HepG2 (cell line): ENCODE measurements at regions not wholly inside any gene's neighbourhood (a gene's known extent, or its start where the extent isn't known, plus 50 kb on each side); places are given as distances from the start of the nearest gene placed in this dataset.

Experiments
- ATAC-seq: fragments of 200-7000 bp; cut with Tn5 transposase; 3 replicates; pipeline ENCODE4 v1.9.1; 2020; ENCODE audit warnings: mild to moderate bottlenecking, moderate library complexity
- BruUV-seq: library from RNA; stranded (reverse); fragments of 400-500 nt; replicated peaks from 2 replicates; lab custom pipeline; 2021; lab: Mats Ljungman, UMichigan
- CTCF ChIA-PET: fragments of 300-600 bp; formaldehyde crosslinking; extraction: SDS; loops from one replicate; lab custom pipeline; 2021; ENCODE audit warnings: low total read pairs, inconsistent platforms, low intra/inter-chr PET ratio; lab: Yijun Ruan, JAX
- POLR2A ChIA-PET: fragments of 350-600 bp; sonication (Branson Sonifier 250); formaldehyde crosslinking; loops from one replicate; lab custom pipeline; 2020; ENCODE audit warnings: antibody characterized with exemption, inconsistent platforms; lab: Yijun Ruan, JAX
- DNase-seq: peaks from one replicate; pipeline ENCODE4 v3.0.0-alpha.2; 2015; ENCODE audit warnings: low spot score
- FAIRE-seq: peaks from 3 replicates; lab custom pipeline; 2011; peaks lifted over from hg19 to GRCh38; lab: Jason Lieb, UNC
- H2AFZ ChIP-seq: one replicate; pipeline ENCODE4 v1.6.1; 2011; ENCODE audit warnings: low read length, inconsistent platforms
- H3K27ac ChIP-seq: fragments of 300-600 bp; 3 replicates; pipeline ENCODE4 v1.8.0; 2011; ENCODE audit warnings: mixed run types, mild to moderate bottlenecking, mixed read lengths, low read length, inconsistent platforms; ENCODE audit not compliant: insufficient read depth; ENCODE audit errors: extremely low read length
- H3K27me3 ChIP-seq, 2 experiments: fragments of 200-600 bp in 1 of 2; 2 replicates in 1 of 2; 3 replicates in 1 of 2; pipeline versions ENCODE4 v1.6.0 to v1.8.0; 2011; ENCODE audit warnings: low read length in 2 of 2, mild to moderate bottlenecking in 2 of 2, moderate library complexity in 2 of 2, inconsistent platforms in 1 of 2; ENCODE audit not compliant: insufficient read depth in 2 of 2, control insufficient read depth in 1 of 2
- H3K36me3 ChIP-seq, 2 experiments: fragments of 200-600 bp in 1 of 2; replicated peaks in 1 of 2; 2 replicates in 1 of 2; 3 replicates in 1 of 2; pipeline versions ENCODE4 v1.5.1 to v1.8.0; 2011; ENCODE audit warnings: low read length in 2 of 2, inconsistent platforms in 1 of 2; ENCODE audit not compliant: insufficient read depth in 2 of 2, control insufficient read depth in 1 of 2
- H3K4me1 ChIP-seq: 2 replicates; pipeline ENCODE4 v1.5.1; 2012; ENCODE audit warnings: low read length, inconsistent platforms; ENCODE audit not compliant: insufficient read depth
- H3K4me2 ChIP-seq: 2 replicates; pipeline ENCODE4 v1.6.0; 2011; ENCODE audit warnings: low read depth, low read length, inconsistent platforms
- H3K4me3 ChIP-seq, 3 experiments: fragments of 200-600 bp in 1 of 3; sonication (generic), shearing (Covaris generic) in 1 of 3; replicated peaks in 1 of 3; 2 replicates each; pipeline ENCODE4 v1.5.1; 2011 to 2016; ENCODE audit warnings: low read length in 3 of 3, inconsistent platforms in 2 of 3, low read depth in 2 of 3, mild to moderate bottlenecking in 2 of 3, control low read depth in 1 of 3, mixed read lengths in 1 of 3; ENCODE audit not compliant: insufficient read depth in 1 of 3
- H3K79me2 ChIP-seq: one replicate; pipeline ENCODE4 v1.6.1; 2011; ENCODE audit warnings: low read length, inconsistent platforms; ENCODE audit not compliant: insufficient read depth
- H3K9ac ChIP-seq: 2 replicates; pipeline ENCODE4 v1.6.0; 2011; ENCODE audit warnings: mild to moderate bottlenecking, low read depth, low read length, inconsistent platforms; ENCODE audit not compliant: insufficient read depth
- H3K9me3 ChIP-seq: 2 replicates; pipeline ENCODE4 v1.5.1; 2012; ENCODE audit warnings: mild to moderate bottlenecking, low read length
- H4K20me1 ChIP-seq: 2 replicates; pipeline ENCODE4 v1.6.0; 2011; ENCODE audit warnings: inconsistent platforms, mild to moderate bottlenecking, low read length, moderate library complexity; ENCODE audit not compliant: insufficient read depth
- GATA4 ChIP-seq: sonication (generic); IDR thresholded peaks from 2 replicates; pipeline ENCODE4 v1.6.1; 2016; ENCODE audit warnings: antibody characterized with exemption, low read depth, borderline replicate concordance
- GATAD1 ChIP-seq: IDR thresholded peaks from 2 replicates; pipeline ENCODE4 v1.6.1; 2016; ENCODE audit warnings: missing genetic modification reagents, missing compliant biosample characterization
- JDP2 ChIP-seq: sonication (generic); formaldehyde crosslinking; IDR thresholded peaks from 2 replicates; pipeline ENCODE4 v1.8.1; 2022; ENCODE audit warnings: missing genetic modification reagents, borderline replicate concordance
- KAT2B ChIP-seq: fragments of 150-350 bp; IDR thresholded peaks from 2 replicates; pipeline ENCODE4 v1.6.1; 2014; ENCODE audit warnings: low read depth, low read length, borderline replicate concordance
- KMT2A ChIP-seq: sonication (generic); formaldehyde crosslinking; IDR thresholded peaks from 2 replicates; pipeline ENCODE4 v1.4.0; 2020; ENCODE audit warnings: missing genetic modification reagents
- PHF20 ChIP-seq: sonication (generic); formaldehyde crosslinking; IDR thresholded peaks from 2 replicates; pipeline ENCODE4 v1.5.0; 2020; ENCODE audit warnings: mild to moderate bottlenecking, missing genetic modification reagents
- YEATS2 ChIP-seq: sonication (generic); formaldehyde crosslinking; IDR thresholded peaks from 2 replicates; pipeline ENCODE4 v1.4.0; 2020; ENCODE audit warnings: missing genetic modification reagents, borderline replicate concordance
- ZFP36L1 ChIP-seq: sonication (generic); formaldehyde crosslinking; IDR thresholded peaks from 2 replicates; pipeline ENCODE4 v1.8.0; 2022; ENCODE audit warnings: mild to moderate bottlenecking, missing genetic modification reagents, moderate library complexity
- ZFY ChIP-seq: sonication (generic); formaldehyde crosslinking; IDR thresholded peaks from 2 replicates; pipeline ENCODE4 v1.4.0; 2020; ENCODE audit warnings: missing genetic modification reagents
- WGBS: methylation state at CpG from one replicate; pipeline ENCODE4 v1.1.6; 2017; ENCODE audit warnings: low lambda C conversion rate; 5-methylcytosine and 5-hydroxymethylcytosine counted together
- in situ Hi-C: cut with HindIII; loops from 2 replicates; pipeline ENCODE4 v1.10.0; 2017; ENCODE audit warnings: low pct_unique_long_range_greater_than_20kb; ENCODE audit not compliant: extremely low pct_ligation_motif_present
- intact Hi-C: fragments of 100-400 bp; cut with micrococcal nuclease; formaldehyde crosslinking; loops from one replicate; pipeline ENCODE4 v1.10.0; 2022; ENCODE audit not compliant: unreplicated experiment
- TF ChIP-seq, protein P1 (sequence below): sonication (generic); formaldehyde crosslinking; IDR thresholded peaks from 2 replicates; pipeline ENCODE4 v1.4.0; 2020; ENCODE audit warnings: mild to moderate bottlenecking, missing genetic modification reagents
- TF ChIP-seq, protein P2 (sequence below): IDR thresholded peaks from 2 replicates; pipeline ENCODE4 v1.6.1; 2018; ENCODE audit warnings: missing genetic modification reagents
- TF ChIP-seq, protein P3 (sequence below): IDR thresholded peaks from 2 replicates; pipeline ENCODE4 v1.6.1; 2016; ENCODE audit warnings: missing genetic modification reagents, missing compliant biosample characterization

DNA sequence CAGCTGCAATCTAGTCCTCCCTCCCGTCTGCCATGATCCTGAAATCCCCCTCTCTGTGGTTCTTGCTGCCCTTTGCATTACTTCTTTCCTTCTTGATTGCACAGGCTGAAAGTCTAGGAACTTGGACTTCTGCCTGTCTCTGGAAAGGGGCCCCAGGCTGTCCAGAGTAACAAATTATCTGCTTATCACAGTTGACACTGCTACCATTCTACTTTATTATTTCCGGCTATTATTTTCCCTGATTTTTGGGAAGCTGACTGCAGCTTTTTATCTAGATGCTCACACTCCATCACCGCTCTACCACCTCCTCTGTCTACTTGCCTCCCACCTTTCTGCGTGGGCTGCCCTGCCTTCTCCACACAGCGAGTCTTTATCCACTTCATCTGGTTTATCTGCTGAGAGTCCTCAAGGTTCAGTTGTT is 202.1 kb upstream of the PLXNA2 start:
- WGBS: 41% methylated on average over 5 of the region's 5 CpGs
- Histone ChIP-seq H3K9ac (no peak overlapping the region), H3K36me3 (no peaks in the 10 kb centered on the region), H3K4me1 (no peaks in the 10 kb centered on the region), H3K27ac (no peak overlapping the region), H2AFZ (no peak overlapping the region), H3K27me3 (no peaks in the 10 kb centered on the region), H4K20me1 (no peaks in the 10 kb centered on the region), H3K9me3 (no peaks in the 10 kb centered on the region), H3K79me2 (no peaks in the 10 kb centered on the region), H3K4me3 (no peak overlapping the region), H3K4me2 (no peak overlapping the region)
- DNase-seq: no peak
- no peak for FAIRE-seq
- intact Hi-C loops: no loop called here
- no peak for TF ChIP-seq YEATS2
- BruUV-seq: no TSS peak
- CTCF ChIA-PET: no interaction called here
- POLR2A ChIA-PET: no interaction called here
- in situ Hi-C loops: no loop called here
- no peak for ATAC-seq

DNA sequence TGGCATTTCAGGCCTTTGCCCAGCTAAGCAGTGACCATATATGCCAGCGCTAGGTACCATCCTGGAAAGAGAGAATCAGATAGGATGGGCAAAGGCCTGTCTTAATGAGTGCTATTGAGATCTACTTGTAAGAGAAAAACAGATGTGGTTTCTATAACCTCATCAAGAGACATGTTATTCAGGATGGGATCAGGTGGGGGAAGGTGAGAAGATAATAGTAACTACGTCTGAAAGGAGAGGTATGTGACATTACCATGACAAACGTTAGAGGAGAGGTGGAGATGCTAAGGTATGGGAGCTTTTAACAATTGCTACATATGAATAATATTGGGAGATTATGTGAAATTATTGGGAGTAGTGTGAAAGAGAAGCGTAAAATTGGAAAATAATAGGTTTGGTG is 204.2 kb upstream of the PLXNA2 start:
- Histone ChIP-seq H3K27me3 (no peaks in the 10 kb centered on the region), H3K4me1 (no peaks in the 10 kb centered on the region), H3K9ac (no peak overlapping the region), H3K36me3 (no peaks in the 10 kb centered on the region), H3K9me3 (no peaks in the 10 kb centered on the region), H4K20me1 (no peaks in the 10 kb centered on the region), H3K27ac (no peak overlapping the region), H3K79me2 (no peaks in the 10 kb centered on the region), H3K4me3 (no peak overlapping the region), H2AFZ (no peak overlapping the region), H3K4me2 (no peak overlapping the region)
- BruUV-seq: no TSS peak
- ChIA-PET CTCF (no interaction called here), POLR2A (no interaction called here)
- ATAC-seq: no peak
- TF ChIP-seq, protein P1, sequence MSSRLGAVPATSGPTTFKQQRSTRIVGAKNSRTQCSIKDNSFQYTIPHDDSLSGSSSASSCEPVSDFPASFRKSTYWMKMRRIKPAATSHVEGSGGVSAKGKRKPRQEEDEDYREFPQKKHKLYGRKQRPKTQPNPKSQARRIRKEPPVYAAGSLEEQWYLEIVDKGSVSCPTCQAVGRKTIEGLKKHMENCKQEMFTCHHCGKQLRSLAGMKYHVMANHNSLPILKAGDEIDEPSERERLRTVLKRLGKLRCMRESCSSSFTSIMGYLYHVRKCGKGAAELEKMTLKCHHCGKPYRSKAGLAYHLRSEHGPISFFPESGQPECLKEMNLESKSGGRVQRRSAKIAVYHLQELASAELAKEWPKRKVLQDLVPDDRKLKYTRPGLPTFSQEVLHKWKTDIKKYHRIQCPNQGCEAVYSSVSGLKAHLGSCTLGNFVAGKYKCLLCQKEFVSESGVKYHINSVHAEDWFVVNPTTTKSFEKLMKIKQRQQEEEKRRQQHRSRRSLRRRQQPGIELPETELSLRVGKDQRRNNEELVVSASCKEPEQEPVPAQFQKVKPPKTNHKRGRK (CRISPR knock-in tag): no peak
- TF ChIP-seq ZFY (CRISPR knock-in tag): no peak
- no peak for TF ChIP-seq GATAD1 (CRISPR knock-in tag)
- TF ChIP-seq PHF20 (CRISPR knock-in tag): no peak
- no peak for TF ChIP-seq GATA4
- TF ChIP-seq, protein P2, sequence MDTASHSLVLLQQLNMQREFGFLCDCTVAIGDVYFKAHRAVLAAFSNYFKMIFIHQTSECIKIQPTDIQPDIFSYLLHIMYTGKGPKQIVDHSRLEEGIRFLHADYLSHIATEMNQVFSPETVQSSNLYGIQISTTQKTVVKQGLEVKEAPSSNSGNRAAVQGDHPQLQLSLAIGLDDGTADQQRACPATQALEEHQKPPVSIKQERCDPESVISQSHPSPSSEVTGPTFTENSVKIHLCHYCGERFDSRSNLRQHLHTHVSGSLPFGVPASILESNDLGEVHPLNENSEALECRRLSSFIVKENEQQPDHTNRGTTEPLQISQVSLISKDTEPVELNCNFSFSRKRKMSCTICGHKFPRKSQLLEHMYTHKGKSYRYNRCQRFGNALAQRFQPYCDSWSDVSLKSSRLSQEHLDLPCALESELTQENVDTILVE (CRISPR knock-in tag): no peak
- no peak for TF ChIP-seq JDP2 (CRISPR knock-in tag)
- TF ChIP-seq, protein P3, sequence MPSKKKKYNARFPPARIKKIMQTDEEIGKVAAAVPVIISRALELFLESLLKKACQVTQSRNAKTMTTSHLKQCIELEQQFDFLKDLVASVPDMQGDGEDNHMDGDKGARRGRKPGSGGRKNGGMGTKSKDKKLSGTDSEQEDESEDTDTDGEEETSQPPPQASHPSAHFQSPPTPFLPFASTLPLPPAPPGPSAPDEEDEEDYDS (CRISPR knock-in tag): no peak
- no peak for TF ChIP-seq KAT2B
- no peak for TF ChIP-seq KMT2A
- no peak for TF ChIP-seq ZFP36L1 (CRISPR knock-in tag)
- no peak for FAIRE-seq
- intact Hi-C loops: no loop called here
- in situ Hi-C loops: no loop called here
- DNase-seq: no peak
- WGBS: 32% methylated on average over 4 of the region's 4 CpGs
